ENCODE measurements at regions not wholly inside any gene's neighbourhood (a gene's known extent, or its start where the extent isn't known, plus 50 kb on each side); places are given as distances from the start of the nearest gene placed in this dataset.
A peak's percentile ranks its signal among the peaks of the same experiment; 100 is the strongest.

GRCh38 chr17:34443619-34444469 lies 80.8 kb upstream of the CCL1 start:
- Histone ChIP-seq H3K27ac (ENCODE audit: low read length) (no peak overlapping the region), H3K79me2 (ENCODE audit: low read length) (no peaks in the 10 kb centered on the region), H2AFZ (ENCODE audit: low read depth, low read length) (no peak overlapping the region)

GRCh38 chr17:34442387-34443111 lies 79.5 kb upstream of the CCL1 start:
- no peak overlapping the region for H3K9ac ChIP-seq (ENCODE audit: low read length)
- H2AFZ ChIP-seq (ENCODE audit: low read depth, low read length) = no peak overlapping the region
- H4K20me1 ChIP-seq (ENCODE audit: insufficient read depth, low read length) = no peaks in the 10 kb centered on the region; the same call in 1 of the 2 replicates
- H3K27me3 ChIP-seq (ENCODE audit: low read depth, low read length) = peaks cover 77% of the 10 kb centered on the region
- H3K9me3 ChIP-seq (ENCODE audit: insufficient read depth, low read length) = no peaks in the 10 kb centered on the region
- no peak overlapping the region for H3K27ac ChIP-seq (ENCODE audit: low read length)
- H3K4me3 ChIP-seq (ENCODE audit: low read length) = no peak overlapping the region
- H3K79me2 ChIP-seq (ENCODE audit: low read length) = no peaks in the 10 kb centered on the region
- H3K4me2 ChIP-seq (ENCODE audit: low read length) = no peak overlapping the region
- no peaks in the 10 kb centered on the region for H3K36me3 ChIP-seq (replicated peaks; ENCODE audit: low read depth, low read length)
- no peaks in the 10 kb centered on the region for H3K4me1 ChIP-seq (ENCODE audit: low read length)
- TF ChIP-seq CTCF (IDR thresholded peaks at IDR 0.05; ENCODE audit: low read depth, low read length) = no peak
- TF ChIP-seq EZH2phosphoT487 (IDR thresholded peaks at IDR 0.05; ENCODE audit: low read depth) = no peak

More at GRCh38 chr17:34443619-34444469, 80.8 kb upstream of the CCL1 start:
- no peak overlapping the region for H3K4me2 ChIP-seq (ENCODE audit: low read length)
- H3K27me3 ChIP-seq (ENCODE audit: low read depth, low read length) = peaks cover 81% of the 10 kb centered on the region
- no peaks in the 10 kb centered on the region for H3K36me3 ChIP-seq (replicated peaks; ENCODE audit: low read depth, low read length)
- no peak overlapping the region for H3K4me3 ChIP-seq (ENCODE audit: low read length)
- no peak overlapping the region for H3K9ac ChIP-seq (ENCODE audit: low read length)
- H3K4me1 ChIP-seq (ENCODE audit: low read length) = no peaks in the 10 kb centered on the region
- H4K20me1 ChIP-seq (ENCODE audit: insufficient read depth, low read length) = no peaks in the 10 kb centered on the region; the same call in 1 of the 2 replicates
- H3K9me3 ChIP-seq (ENCODE audit: insufficient read depth, low read length) = no peaks in the 10 kb centered on the region
- TF ChIP-seq CTCF (IDR thresholded peaks at IDR 0.05; ENCODE audit: low read depth, low read length) = peak; percentile 51
- TF ChIP-seq EZH2phosphoT487 (IDR thresholded peaks at IDR 0.05; ENCODE audit: low read depth) = no peak

- no peak overlapping the region for H3K4me3 ChIP-seq (ENCODE audit: low read length)
- H3K79me2 ChIP-seq (ENCODE audit: low read length) = no peaks in the 10 kb centered on the region
- H3K9me3 ChIP-seq (ENCODE audit: insufficient read depth, low read length) = no peaks in the 10 kb centered on the region
- no peak overlapping the region for H3K4me2 ChIP-seq (ENCODE audit: low read length)
- no peak overlapping the region for H3K27ac ChIP-seq (ENCODE audit: low read length)
- TF ChIP-seq CTCF (IDR thresholded peaks at IDR 0.05; ENCODE audit: low read depth, low read length) (no peak), EZH2phosphoT487 (IDR thresholded peaks at IDR 0.05; ENCODE audit: low read depth) (no peak)
- H2AFZ ChIP-seq (ENCODE audit: low read depth, low read length) = no peak overlapping the region
- H3K27me3 ChIP-seq (ENCODE audit: low read depth, low read length) = peaks cover 65% of the 10 kb centered on the region
- H3K4me1 ChIP-seq (ENCODE audit: low read length) = peaks cover 10% of the 10 kb centered on the region
- peaks cover 12% of the 10 kb centered on the region for H4K20me1 ChIP-seq (ENCODE audit: insufficient read depth, low read length)
- no peaks in the 10 kb centered on the region for H3K36me3 ChIP-seq (replicated peaks; ENCODE audit: low read depth, low read length)
- H3K9ac ChIP-seq (ENCODE audit: low read length) = no peak overlapping the region
These were observed 74.2 kb upstream of the CCL1 start for GRCh38 chr17:34437188-34437587.

- H3K9me3 ChIP-seq (ENCODE audit: insufficient read depth, low read length) = no peaks in the 10 kb centered on the region
- H4K20me1 ChIP-seq (ENCODE audit: insufficient read depth, low read length) = peaks cover 12% of the 10 kb centered on the region
- H3K79me2 ChIP-seq (ENCODE audit: low read length) = no peaks in the 10 kb centered on the region
- H3K27me3 ChIP-seq (ENCODE audit: low read depth, low read length) = peaks cover 65% of the 10 kb centered on the region
- H3K4me2 ChIP-seq (ENCODE audit: low read length) = no peak overlapping the region
- no peak overlapping the region for H3K9ac ChIP-seq (ENCODE audit: low read length)
- H2AFZ ChIP-seq (ENCODE audit: low read depth, low read length) = no peak overlapping the region
- no peak overlapping the region for H3K27ac ChIP-seq (ENCODE audit: low read length)
- no peaks in the 10 kb centered on the region for H3K36me3 ChIP-seq (replicated peaks; ENCODE audit: low read depth, low read length)
- peaks cover 10% of the 10 kb centered on the region for H3K4me1 ChIP-seq (ENCODE audit: low read length)
- no peak overlapping the region for H3K4me3 ChIP-seq (ENCODE audit: low read length)
- no peak for TF ChIP-seq EZH2phosphoT487 (IDR thresholded peaks at IDR 0.05; ENCODE audit: low read depth)
- no peak for TF ChIP-seq CTCF (IDR thresholded peaks at IDR 0.05; ENCODE audit: low read depth, low read length)
These were observed 73.6 kb upstream of the CCL1 start for GRCh38 chr17:34436607-34437006.

Measured in OCI-LY3 (cell line).